A549 (cell line): ENCODE measurements at regions not wholly inside any gene's neighbourhood (a gene's known extent, or its start where the extent isn't known, plus 50 kb on each side); places are given as distances from the start of the nearest gene placed in this dataset.

Experiments used
- CEBPB ChIP-seq, 2 experiments: fragments of >200 bp in 1 of 2; sonication (Bioruptor Twin) in 1 of 2; formaldehyde crosslinking in 1 of 2; IDR thresholded peaks; 2 replicates each; pipeline ENCODE4 v1.6.1; 2012 to 2016
- CHD2 ChIP-seq: fragments of 150-350 bp; IDR thresholded peaks from 2 replicates; pipeline ENCODE4 v1.6.1; 2014; ENCODE audit warnings: low read length; ENCODE audit not compliant: partially characterized antibody
- HDAC2 ChIP-seq: fragments of 200-600 bp; sonication (generic); IDR thresholded peaks from 2 replicates; pipeline ENCODE4 v1.6.1; 2016
- JUN ChIP-seq, 2 experiments: fragments of >200 bp; sonication (Bioruptor Twin); formaldehyde crosslinking; IDR thresholded peaks; 2 replicates in 1 of 2; 3 replicates in 1 of 2; pipeline ENCODE4 v1.6.1; 2016 to 2017
- KDM1A ChIP-seq: fragments of 200-600 bp; sonication (generic); IDR thresholded peaks from 2 replicates; pipeline ENCODE4 v1.6.1; 2016; ENCODE audit warnings: low read depth, mild to moderate bottlenecking
- MAFK ChIP-seq: fragments of 450-650 bp; IDR thresholded peaks from 2 replicates; pipeline ENCODE4 v1.6.1; 2014; ENCODE audit not compliant: partially characterized antibody
- POLR2A ChIP-seq: IDR thresholded peaks from 2 replicates; pipeline ENCODE4 v1.6.1; 2012; ENCODE audit warnings: mild to moderate bottlenecking, low read length
- RAD21 ChIP-seq, 2 experiments: fragments of >200 bp in 1 of 2; sonication (Bioruptor Twin) in 1 of 2; formaldehyde crosslinking in 1 of 2; IDR thresholded peaks in 1 of 2; conservative IDR thresholded peaks in 1 of 2; 2 replicates in 1 of 2; 3 replicates in 1 of 2; pipeline ENCODE4 v1.6.1; 2012 to 2018; ENCODE audit warnings: inconsistent platforms in 1 of 2
- RNF2 ChIP-seq: fragments of 200-600 bp; sonication (generic); IDR thresholded peaks from 2 replicates; pipeline ENCODE4 v1.6.1; 2016; ENCODE audit warnings: low read depth, mild to moderate bottlenecking, antibody characterized with exemption, moderate library complexity, borderline replicate concordance
- TF ChIP-seq, protein P1 (sequence below): fragments of >200 bp; sonication (Bioruptor Twin); formaldehyde crosslinking; IDR thresholded peaks from 3 replicates; pipeline ENCODE4 v1.5.1; 2016
- TF ChIP-seq, protein P2 (sequence below): IDR thresholded peaks from 2 replicates; pipeline ENCODE4 v1.6.1; 2012

DNA sequence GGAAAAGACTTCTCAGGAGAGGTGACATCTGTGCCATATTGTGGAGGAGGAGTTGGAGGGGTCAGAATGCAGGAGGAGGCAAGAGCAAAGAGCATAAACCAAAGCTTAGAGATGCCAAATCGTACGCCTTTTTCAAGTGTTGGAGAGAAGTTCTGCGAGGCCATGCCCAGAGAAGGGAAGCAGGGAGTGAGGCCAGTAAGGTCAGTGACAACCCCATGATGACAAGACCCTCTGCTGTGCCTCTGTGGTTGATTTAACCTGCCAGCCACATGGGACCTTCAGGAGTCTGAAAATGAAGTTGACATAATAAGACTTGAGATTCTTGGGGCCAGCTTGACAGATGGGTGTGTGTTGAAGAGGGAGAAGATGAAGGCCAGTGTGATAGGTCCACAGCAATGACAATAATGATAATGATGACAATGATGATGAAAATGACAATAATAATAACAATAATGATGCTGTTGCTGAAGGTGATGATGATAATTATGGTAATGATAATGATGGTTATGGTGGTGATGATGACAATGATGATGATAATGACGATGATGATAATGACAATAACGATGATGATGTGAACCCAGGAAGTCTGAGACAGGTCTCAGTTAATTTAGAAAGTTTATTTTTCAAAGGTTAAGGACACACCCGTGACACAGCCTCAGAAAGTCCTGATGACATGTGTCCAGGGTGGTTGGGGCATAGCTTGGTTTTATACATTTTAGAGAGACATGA lies 152.6 kb upstream of the B3GAT1 start:
- no peak for TF ChIP-seq POLR2A
- no peak for TF ChIP-seq RNF2
- TF ChIP-seq, protein P1, sequence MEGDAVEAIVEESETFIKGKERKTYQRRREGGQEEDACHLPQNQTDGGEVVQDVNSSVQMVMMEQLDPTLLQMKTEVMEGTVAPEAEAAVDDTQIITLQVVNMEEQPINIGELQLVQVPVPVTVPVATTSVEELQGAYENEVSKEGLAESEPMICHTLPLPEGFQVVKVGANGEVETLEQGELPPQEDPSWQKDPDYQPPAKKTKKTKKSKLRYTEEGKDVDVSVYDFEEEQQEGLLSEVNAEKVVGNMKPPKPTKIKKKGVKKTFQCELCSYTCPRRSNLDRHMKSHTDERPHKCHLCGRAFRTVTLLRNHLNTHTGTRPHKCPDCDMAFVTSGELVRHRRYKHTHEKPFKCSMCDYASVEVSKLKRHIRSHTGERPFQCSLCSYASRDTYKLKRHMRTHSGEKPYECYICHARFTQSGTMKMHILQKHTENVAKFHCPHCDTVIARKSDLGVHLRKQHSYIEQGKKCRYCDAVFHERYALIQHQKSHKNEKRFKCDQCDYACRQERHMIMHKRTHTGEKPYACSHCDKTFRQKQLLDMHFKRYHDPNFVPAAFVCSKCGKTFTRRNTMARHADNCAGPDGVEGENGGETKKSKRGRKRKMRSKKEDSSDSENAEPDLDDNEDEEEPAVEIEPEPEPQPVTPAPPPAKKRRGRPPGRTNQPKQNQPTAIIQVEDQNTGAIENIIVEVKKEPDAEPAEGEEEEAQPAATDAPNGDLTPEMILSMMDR, result no peak
- TF ChIP-seq MAFK, result no peak
- TF ChIP-seq, protein P2, sequence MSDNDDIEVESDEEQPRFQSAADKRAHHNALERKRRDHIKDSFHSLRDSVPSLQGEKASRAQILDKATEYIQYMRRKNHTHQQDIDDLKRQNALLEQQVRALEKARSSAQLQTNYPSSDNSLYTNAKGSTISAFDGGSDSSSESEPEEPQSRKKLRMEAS, result no peak
- no peak for TF ChIP-seq HDAC2
- no peak for TF ChIP-seq CHD2
- no peak for TF ChIP-seq RAD21 (conservative IDR thresholded peaks at IDR 0.05 in 1 of 2, IDR thresholded peaks at IDR 0.05 in 1 of 2)
- no peak for TF ChIP-seq KDM1A
- TF ChIP-seq CEBPB (IDR thresholded peaks at IDR 0.05), result no peak
- no peak for TF ChIP-seq JUN (IDR thresholded peaks at IDR 0.05)
